ENCODE measurements at regions not wholly inside any gene's neighbourhood (a gene's known extent, or its start where the extent isn't known, plus 50 kb on each side); places are given as distances from the start of the nearest gene placed in this dataset.

DNA sequence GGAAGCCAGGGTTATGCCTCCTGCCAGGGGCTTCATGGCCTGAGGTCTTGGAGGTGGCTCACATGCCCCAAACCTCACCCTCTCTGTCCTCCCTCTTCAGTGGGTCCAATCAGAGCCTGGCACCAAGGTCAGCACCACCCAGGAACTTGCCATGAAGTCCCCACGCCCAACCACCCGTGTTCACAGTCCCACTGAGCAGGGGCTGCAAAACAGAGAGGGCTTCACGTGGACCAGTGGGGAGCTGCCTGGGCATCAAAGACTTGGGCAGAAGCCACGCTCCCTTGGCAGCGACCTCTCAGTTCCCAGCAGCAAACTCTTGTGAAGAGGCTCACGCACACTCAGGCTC, 425.8 kb upstream of the B3GAT1 start:
- no peak for TF ChIP-seq POLR2AphosphoS5 (IDR thresholded peaks at IDR 0.05; ENCODE audit: insufficient read depth in 1 of 2, low read depth in 1 of 2)
- TF ChIP-seq, protein P1, sequence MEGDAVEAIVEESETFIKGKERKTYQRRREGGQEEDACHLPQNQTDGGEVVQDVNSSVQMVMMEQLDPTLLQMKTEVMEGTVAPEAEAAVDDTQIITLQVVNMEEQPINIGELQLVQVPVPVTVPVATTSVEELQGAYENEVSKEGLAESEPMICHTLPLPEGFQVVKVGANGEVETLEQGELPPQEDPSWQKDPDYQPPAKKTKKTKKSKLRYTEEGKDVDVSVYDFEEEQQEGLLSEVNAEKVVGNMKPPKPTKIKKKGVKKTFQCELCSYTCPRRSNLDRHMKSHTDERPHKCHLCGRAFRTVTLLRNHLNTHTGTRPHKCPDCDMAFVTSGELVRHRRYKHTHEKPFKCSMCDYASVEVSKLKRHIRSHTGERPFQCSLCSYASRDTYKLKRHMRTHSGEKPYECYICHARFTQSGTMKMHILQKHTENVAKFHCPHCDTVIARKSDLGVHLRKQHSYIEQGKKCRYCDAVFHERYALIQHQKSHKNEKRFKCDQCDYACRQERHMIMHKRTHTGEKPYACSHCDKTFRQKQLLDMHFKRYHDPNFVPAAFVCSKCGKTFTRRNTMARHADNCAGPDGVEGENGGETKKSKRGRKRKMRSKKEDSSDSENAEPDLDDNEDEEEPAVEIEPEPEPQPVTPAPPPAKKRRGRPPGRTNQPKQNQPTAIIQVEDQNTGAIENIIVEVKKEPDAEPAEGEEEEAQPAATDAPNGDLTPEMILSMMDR (IDR thresholded peaks at IDR 0.05), result no peak
- no peak for TF ChIP-seq POLR2A (IDR thresholded peaks at IDR 0.05)
- intact Hi-C loops (cut with DNase I), result no loop called here
- no peak for DNase-seq (ENCODE audit: extremely low spot score in 2 of 2)

GRCh38 chr11:134837166-134837886, 425.3 kb upstream of the B3GAT1 start:
- no peaks in the 10 kb centered on the region for H3K36me3 ChIP-seq
- no peaks in the 10 kb centered on the region for H3K4me1 ChIP-seq
- H3K27me3 ChIP-seq, result no peaks in the 10 kb centered on the region
- H3K4me3 ChIP-seq, result no peak overlapping the region
- no peak for DNase-seq (ENCODE audit: extremely low spot score in 2 of 2)
- TF ChIP-seq POLR2A (IDR thresholded peaks at IDR 0.05), result no peak
- no peak for TF ChIP-seq POLR2AphosphoS5 (IDR thresholded peaks at IDR 0.05; ENCODE audit: insufficient read depth in 1 of 2, low read depth in 1 of 2)
- TF ChIP-seq, protein P1 (IDR thresholded peaks at IDR 0.05), result no peak
- no peaks in the 10 kb centered on the region for H3K9me3 ChIP-seq
- intact Hi-C loops (cut with DNase I), result no loop called here
- no peak overlapping the region for H3K27ac ChIP-seq

More for the DNA sequence above, 425.8 kb upstream of the B3GAT1 start:
- no peak overlapping the region for H3K4me3 ChIP-seq
- H3K27ac ChIP-seq, result no peak overlapping the region
- H3K9me3 ChIP-seq, result no peaks in the 10 kb centered on the region
- H3K27me3 ChIP-seq, result no peaks in the 10 kb centered on the region
- no peaks in the 10 kb centered on the region for H3K36me3 ChIP-seq
- no peaks in the 10 kb centered on the region for H3K4me1 ChIP-seq

DNA sequence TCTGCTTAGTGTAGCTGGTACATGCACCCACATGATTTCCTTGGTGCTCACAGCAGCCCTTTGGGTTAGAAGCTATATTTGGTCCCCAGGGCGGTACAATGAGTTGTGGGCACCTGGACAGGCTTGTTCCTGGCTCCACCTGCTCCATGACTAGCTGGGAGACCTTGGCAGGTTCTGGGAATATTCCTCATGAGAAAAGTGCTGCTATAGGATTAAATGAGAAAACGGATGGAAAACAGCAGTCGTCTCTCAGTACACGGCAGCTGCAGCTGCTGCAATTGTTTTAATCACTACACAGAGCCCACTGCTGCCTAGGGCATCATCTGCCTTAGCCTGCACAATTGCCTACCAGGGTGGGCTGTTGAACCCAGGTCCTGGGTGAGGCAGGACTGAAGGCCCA, 424.5 kb upstream of the B3GAT1 start:
- TF ChIP-seq POLR2AphosphoS5 (IDR thresholded peaks at IDR 0.05; ENCODE audit: insufficient read depth in 1 of 2, low read depth in 1 of 2) (no peak), POLR2A (IDR thresholded peaks at IDR 0.05) (no peak)
- TF ChIP-seq, protein P1 (IDR thresholded peaks at IDR 0.05), result no peak
- intact Hi-C loops (cut with DNase I), result no loop called here
- H3K27me3 ChIP-seq, result no peaks in the 10 kb centered on the region
- H3K9me3 ChIP-seq, result no peaks in the 10 kb centered on the region
- no peaks in the 10 kb centered on the region for H3K36me3 ChIP-seq
- H3K4me1 ChIP-seq, result no peaks in the 10 kb centered on the region
- H3K27ac ChIP-seq, result no peak overlapping the region
- H3K4me3 ChIP-seq, result no peak overlapping the region
- no peak for DNase-seq (ENCODE audit: extremely low spot score in 2 of 2)

DNA sequence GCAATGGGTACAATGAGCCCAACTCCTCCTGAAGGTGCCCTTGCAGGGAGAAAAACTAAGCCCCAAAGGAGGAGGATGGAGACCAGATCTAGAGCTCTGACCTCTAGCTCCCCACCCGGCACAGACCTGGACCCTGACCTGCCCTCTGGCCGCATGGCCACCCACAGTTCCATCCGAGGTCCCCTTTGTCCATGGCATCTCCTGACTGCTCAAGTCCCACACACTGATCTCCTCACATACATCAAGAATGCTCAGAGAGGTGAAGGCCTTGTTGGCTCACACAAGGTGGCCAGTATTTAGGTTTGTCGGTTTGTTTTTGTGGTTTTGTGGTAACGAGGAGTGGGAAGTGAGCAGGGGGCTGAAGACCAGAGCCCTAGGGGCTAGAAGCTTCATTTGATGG, 423.5 kb upstream of the B3GAT1 start:
- no peak overlapping the region for H3K4me3 ChIP-seq
- DNase-seq (ENCODE audit: extremely low spot score in 2 of 2), result no peak
- intact Hi-C loops (cut with DNase I), result no loop called here
- TF ChIP-seq POLR2A (IDR thresholded peaks at IDR 0.05), result no peak
- no peak for TF ChIP-seq POLR2AphosphoS5 (IDR thresholded peaks at IDR 0.05; ENCODE audit: insufficient read depth in 1 of 2, low read depth in 1 of 2)
- TF ChIP-seq, protein P1 (IDR thresholded peaks at IDR 0.05), result no peak
- H3K27me3 ChIP-seq, result no peaks in the 10 kb centered on the region
- no peak overlapping the region for H3K27ac ChIP-seq
- no peaks in the 10 kb centered on the region for H3K36me3 ChIP-seq
- no peaks in the 10 kb centered on the region for H3K9me3 ChIP-seq
- H3K4me1 ChIP-seq, result no peaks in the 10 kb centered on the region

- Histone ChIP-seq H3K27ac (no peak overlapping the region), H3K4me1 (no peaks in the 10 kb centered on the region), H3K27me3 (no peaks in the 10 kb centered on the region), H3K36me3 (no peaks in the 10 kb centered on the region), H3K4me3 (no peak overlapping the region), H3K9me3 (no peaks in the 10 kb centered on the region)
- no peak for DNase-seq (ENCODE audit: extremely low spot score in 2 of 2)
- TF ChIP-seq POLR2A (IDR thresholded peaks at IDR 0.05), result no peak
- no peak for TF ChIP-seq POLR2AphosphoS5 (IDR thresholded peaks at IDR 0.05; ENCODE audit: insufficient read depth in 1 of 2, low read depth in 1 of 2)
- TF ChIP-seq, protein P1 (IDR thresholded peaks at IDR 0.05), result no peak
- intact Hi-C loops (cut with DNase I), result no loop called here
These were observed 418.3 kb upstream of the B3GAT1 start for GRCh38 chr11:134830312-134830711.
